ENCODE measurements at regions not wholly inside any gene's neighbourhood (a gene's known extent, or its start where the extent isn't known, plus 50 kb on each side); places are given as distances from the start of the nearest gene placed in this dataset.

DNA sequence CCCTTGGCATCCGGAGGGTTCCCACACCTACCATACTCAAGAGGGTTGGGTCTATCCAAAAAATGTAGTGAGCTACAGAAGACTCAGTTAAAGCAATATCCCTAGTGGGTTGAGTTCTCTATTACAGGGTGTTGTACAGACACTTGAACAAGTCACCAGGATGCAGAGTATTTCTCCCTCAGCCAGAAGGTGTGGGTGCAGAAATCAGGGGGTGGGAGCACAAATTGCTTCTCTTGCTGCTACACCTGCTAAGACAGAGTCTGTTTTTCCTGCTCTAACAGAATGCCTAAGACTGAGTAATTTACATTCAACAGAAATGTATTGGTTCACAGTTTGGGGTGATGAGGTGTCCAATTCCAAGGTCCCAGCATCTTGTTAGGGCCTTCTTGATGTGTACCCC is 433.4 kb downstream of the TCERG1L start:
- no peaks in the 10 kb centered on the region; a peak in 1 of 7 replicates for H3K36me3 Mint-ChIP-seq (ENCODE audit: insufficient read depth in 1 of 3, low read depth in 3 of 3)

More for the DNA sequence above, 433.4 kb downstream of the TCERG1L start:
- Histone ChIP-seq H2BK15ac (ENCODE audit: low read depth, low read length) (no peak overlapping the region), H3K79me1 (ENCODE audit: insufficient read depth, low read depth, low read length, poor library complexity, severe bottlenecking) (no peaks in the 10 kb centered on the region), H4K20me1 (ENCODE audit: control insufficient read depth, insufficient read depth, insufficient read length) (no peaks in the 10 kb centered on the region), H3K9ac (ENCODE audit: extremely low read depth, insufficient read length, low read length) (no peak overlapping the region), H2AK5ac (ENCODE audit: insufficient read length, low read length) (no peak overlapping the region), H3T11ph (ENCODE audit: low read length) (no peak overlapping the region), H2BK5ac (ENCODE audit: insufficient read length, low read length) (no peak overlapping the region), H2BK120ac (ENCODE audit: low read depth, low read length, poor library complexity, severe bottlenecking) (no peak overlapping the region), H3K9me3 (ENCODE audit: control insufficient read depth, low read depth, low read length) (no peaks in the 10 kb centered on the region), H3K4ac (ENCODE audit: low read depth, low read length) (no peak overlapping the region), H4K5ac (ENCODE audit: insufficient read length, low read depth, low read length) (no peak overlapping the region), H2BK20ac (ENCODE audit: low read depth, low read length, poor library complexity, severe bottlenecking) (no peak overlapping the region), H3K23ac (ENCODE audit: insufficient read length, low read depth, low read length) (no peak overlapping the region), H4K91ac (ENCODE audit: insufficient read length, low read depth, low read length) (no peak overlapping the region), H3K79me2 (ENCODE audit: insufficient read depth, low read length) (no peaks in the 10 kb centered on the region), H2BK12ac (ENCODE audit: insufficient read length, low read depth, low read length) (no peak overlapping the region), H3K27ac (ENCODE audit: insufficient read length, low read depth, low read length) (no peak overlapping the region), H3K4me1 (ENCODE audit: insufficient read depth, low read length) (no peaks in the 10 kb centered on the region), H3K23me2 (ENCODE audit: insufficient read length, low read depth, low read length, poor library complexity, severe bottlenecking) (no peaks in the 10 kb centered on the region), H3K18ac (ENCODE audit: insufficient read length, low read depth, low read length) (no peak overlapping the region), H3K27me3 (ENCODE audit: insufficient read depth, low read length) (no peaks in the 10 kb centered on the region; the same call in 1 of the 2 replicates), H3K14ac (ENCODE audit: insufficient read depth, low read length) (no peak overlapping the region), H3K4me2 (ENCODE audit: insufficient read depth, insufficient read length, low read length) (no peak overlapping the region), H3K56ac (ENCODE audit: insufficient read length, low read depth, low read length) (no peak overlapping the region), H4K8ac (replicated peaks; ENCODE audit: insufficient read length, low read depth, low read length) (no peak overlapping the region), H2AFZ (ENCODE audit: low read length) (no peak overlapping the region)
- no CpG with 5 or more reads among the region's 1 CpG for WGBS (ENCODE audit: extremely low coverage, insufficient read length, low lambda C conversion rate)
- TF ChIP-seq, protein P1, sequence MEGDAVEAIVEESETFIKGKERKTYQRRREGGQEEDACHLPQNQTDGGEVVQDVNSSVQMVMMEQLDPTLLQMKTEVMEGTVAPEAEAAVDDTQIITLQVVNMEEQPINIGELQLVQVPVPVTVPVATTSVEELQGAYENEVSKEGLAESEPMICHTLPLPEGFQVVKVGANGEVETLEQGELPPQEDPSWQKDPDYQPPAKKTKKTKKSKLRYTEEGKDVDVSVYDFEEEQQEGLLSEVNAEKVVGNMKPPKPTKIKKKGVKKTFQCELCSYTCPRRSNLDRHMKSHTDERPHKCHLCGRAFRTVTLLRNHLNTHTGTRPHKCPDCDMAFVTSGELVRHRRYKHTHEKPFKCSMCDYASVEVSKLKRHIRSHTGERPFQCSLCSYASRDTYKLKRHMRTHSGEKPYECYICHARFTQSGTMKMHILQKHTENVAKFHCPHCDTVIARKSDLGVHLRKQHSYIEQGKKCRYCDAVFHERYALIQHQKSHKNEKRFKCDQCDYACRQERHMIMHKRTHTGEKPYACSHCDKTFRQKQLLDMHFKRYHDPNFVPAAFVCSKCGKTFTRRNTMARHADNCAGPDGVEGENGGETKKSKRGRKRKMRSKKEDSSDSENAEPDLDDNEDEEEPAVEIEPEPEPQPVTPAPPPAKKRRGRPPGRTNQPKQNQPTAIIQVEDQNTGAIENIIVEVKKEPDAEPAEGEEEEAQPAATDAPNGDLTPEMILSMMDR (conservative IDR thresholded peaks at IDR 0.05), result no peak
- Mint-ChIP-seq H3K4me1 (peaks cover 3% of the 10 kb centered on the region in 2 experiments; a peak in 1 of 4 replicates), H3K27ac (no peak overlapping the region), H3K9me3 (no peaks in the 10 kb centered on the region), H3K4me3 (no peak overlapping the region), H3K27me3 (ENCODE audit: low read depth) (no peaks in the 10 kb centered on the region; the same call in 1 of the 2 replicates)
- no peak for DNase-seq

Measured in H9 (cell line).